ENCODE measurements at regions not wholly inside any gene's neighbourhood (a gene's known extent, or its start where the extent isn't known, plus 50 kb on each side); places are given as distances from the start of the nearest gene placed in this dataset.
"Not testable (repeated sequence)": the region's sequence is repeated elsewhere in the genome, so short reads cannot be mapped to it uniquely, and the experiment has no call there.

DNA sequence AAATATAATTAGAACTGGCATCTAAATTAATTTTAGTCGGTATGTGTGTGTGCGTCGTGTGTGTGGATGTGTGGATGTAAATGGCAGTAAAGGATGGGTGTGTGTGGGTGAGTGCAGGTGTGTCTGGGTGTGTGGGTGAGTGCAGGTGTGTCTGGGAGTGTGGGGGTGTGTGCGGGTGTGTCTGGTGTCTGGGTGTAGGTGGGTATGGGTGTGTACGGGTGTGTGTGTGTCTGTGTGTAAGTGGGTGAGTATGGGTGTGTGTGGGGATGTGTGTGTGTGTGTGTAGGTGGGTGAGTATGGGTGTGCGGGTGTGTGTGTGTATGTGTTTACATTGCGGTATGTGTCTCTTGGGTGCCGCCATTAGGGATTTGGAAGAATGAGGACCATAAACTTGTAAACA, 55.0 kb downstream of the OR11H1 start:
- not testable (repeated sequence) for ATAC-seq

DNA sequence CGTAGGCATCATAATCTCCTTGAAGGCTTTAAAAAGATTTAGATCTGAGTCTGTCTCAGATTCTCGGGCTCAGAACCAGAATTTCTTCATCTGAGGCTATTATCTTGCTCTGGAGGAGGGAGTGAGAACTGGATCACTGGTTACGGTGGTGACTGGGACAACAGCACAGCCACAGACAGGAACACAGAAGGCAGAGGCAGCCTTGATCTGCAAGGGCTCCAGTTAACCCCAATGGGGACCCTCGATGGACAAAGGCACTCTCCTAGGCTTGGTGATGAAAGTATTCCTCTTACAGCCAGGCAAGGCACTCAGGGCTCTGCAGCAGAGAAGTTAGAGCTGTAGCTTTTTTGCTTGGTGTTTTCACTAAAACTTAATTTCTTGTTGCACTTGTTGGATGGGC, 74.2 kb downstream of the OR11H1 start:
- not testable (repeated sequence) for ATAC-seq

DNA sequence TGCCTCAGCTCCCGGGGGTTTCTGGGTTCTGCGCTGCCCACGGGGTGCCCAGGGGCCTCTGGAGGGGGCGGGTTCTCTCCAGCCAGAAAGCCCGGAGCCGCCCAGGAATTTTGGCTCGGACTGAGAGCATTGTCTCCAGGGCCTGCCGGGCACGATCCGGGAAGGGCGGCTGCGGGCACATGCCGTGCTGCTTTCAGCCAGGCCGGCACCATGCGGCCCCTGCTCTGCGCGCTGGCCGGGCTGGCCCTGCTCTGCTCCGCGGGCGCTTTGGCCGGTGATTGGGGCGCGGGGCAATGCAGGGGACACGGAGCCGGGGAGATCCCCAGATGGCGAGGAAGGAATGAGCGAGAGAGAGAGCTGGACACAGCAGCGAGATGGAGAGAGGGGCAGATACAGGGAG, 75.1 kb downstream of the OR11H1 start:
- ATAC-seq = not testable (repeated sequence)

- not testable (repeated sequence) for ATAC-seq
Observed at GRCh38 chr22:15604176-15604575, 76.2 kb downstream of the OR11H1 start.

DNA sequence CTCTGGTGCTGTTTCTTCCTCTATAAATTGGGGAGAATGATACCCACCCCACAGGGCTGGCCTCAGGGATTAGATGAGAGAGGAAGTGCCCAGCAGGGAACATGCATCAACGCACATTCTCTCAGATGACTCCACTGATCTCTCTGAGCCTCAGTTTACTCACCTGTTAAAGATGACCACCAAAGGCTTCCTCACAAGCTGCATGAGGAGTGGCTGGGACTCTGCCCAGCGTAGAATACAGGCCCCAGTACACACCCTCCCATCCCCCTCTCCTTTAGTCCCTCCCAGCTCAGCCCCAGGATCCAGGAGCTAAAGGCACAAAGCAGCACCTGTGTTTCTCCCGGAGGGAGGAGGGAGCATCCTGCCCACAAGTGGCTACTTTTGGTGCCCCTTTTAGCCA, 76.7 kb downstream of the OR11H1 start:
- ATAC-seq = not testable (repeated sequence)

DNA sequence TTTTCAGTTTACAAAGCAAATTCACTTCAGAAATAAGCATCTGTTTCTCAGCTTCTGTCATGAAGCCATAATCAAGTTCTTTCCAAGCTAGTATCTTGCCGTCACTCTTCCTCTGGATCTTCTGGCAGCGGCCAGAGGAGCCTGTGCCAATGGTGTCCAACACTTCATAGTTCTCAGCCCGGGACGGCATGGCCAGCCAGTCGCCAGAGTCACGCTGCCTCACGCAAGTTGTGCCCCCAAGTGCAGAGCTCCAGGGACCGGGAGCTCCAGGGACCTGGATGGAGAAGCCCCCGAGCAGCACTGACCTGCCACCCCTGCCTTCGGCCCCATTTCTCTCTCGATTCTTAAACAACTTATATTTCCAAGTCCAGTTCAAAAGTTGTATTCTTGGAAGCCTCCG, 76.9 kb upstream of the POTEH start:
- ATAC-seq = not testable (repeated sequence)

GRCh38 chr22:15615136-15615535, 74.7 kb upstream of the POTEH start:
- ATAC-seq = not testable (repeated sequence)

GRCh38 chr22:15628224-15628623, 61.6 kb upstream of the POTEH start:
- not testable (repeated sequence) for ATAC-seq

DNA sequence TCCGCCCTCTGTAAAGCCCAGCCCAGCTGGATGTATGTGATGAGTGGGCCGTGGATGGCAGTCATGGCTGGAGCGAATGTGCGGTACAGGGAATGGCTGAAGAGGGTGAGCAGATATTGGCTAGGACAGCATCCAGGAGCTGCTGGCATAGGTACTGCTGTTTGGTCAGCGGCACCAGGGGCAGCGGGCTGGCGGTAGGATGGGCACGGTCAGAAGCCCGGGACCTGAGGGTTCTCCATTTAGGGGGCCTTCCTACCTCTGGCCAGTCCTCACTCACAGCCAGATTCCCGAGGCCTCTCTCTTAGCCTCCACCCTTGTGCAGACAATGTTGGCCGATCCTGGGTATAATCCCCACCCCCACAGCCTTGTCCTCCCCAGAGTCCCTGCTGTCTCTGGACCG, 53.1 kb upstream of the POTEH start:
- ATAC-seq = not testable (repeated sequence)

- peak; percentile 33 for ATAC-seq
Observed at GRCh38 chr22:15637471-15637870, 52.4 kb upstream of the POTEH start.

- ATAC-seq = peak; percentile 21
Observed at GRCh38 chr22:15637886-15638285, 51.9 kb upstream of the POTEH start.

Measured in esophagus mucosa (tissue), 1 donor.